NB4 (cell line): ENCODE measurements at regions not wholly inside any gene's neighbourhood (a gene's known extent, or its start where the extent isn't known, plus 50 kb on each side); places are given as distances from the start of the nearest gene placed in this dataset.

Source experiments
- CTCF ChIP-seq: IDR thresholded peaks from one replicate; pipeline ENCODE4 v1.5.1; 2012; ENCODE audit warnings: low read depth, low read length
- POLR2A ChIP-seq: IDR thresholded peaks from 2 replicates; pipeline ENCODE4 v1.6.1; 2011; ENCODE audit warnings: mild to moderate bottlenecking; ENCODE audit not compliant: insufficient read length; ENCODE audit errors: extremely low read depth

DNA sequence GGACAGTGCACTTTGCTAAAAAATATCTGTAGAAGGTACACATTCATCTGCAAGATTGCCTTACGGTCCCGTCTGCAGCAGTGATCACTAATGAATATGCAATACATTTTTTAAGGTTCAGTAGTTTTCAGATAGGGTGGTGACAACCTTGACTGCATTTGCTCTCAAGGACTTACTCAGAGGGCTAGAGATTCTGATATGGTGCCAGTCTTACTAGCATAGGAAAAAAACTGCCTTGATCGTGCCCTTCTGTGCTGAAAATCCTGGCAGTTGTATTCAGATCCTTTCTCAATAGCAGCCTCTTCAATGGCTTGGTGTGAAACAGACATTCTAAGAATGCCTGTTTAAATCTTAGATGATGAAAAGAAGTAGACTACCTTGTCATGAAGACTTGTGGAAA lies 411.9 kb upstream of the CCDC54 start:
- TF ChIP-seq CTCF = no peak
- TF ChIP-seq POLR2A = no peak
